ENCODE measurements at regions not wholly inside any gene's neighbourhood (a gene's known extent, or its start where the extent isn't known, plus 50 kb on each side); places are given as distances from the start of the nearest gene placed in this dataset.

DNA sequence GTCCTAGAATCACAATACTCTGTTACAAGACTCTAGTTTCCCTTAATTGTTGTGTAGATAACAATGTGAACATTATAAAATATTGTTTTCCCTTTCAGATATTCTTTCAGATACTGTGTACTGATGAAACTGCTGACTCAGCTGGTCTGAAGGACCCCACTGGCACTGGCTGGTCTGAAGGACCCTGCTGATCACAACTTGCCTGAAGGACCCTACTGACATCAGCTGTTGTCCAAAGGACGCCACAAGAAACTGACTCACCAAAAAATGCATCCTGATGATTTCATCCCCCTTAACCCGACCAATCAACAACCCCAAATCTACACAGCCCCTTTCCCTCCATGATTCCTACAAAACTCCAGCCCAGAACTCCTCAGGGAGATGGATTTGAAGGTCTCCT lies 258.8 kb upstream of the GNPDA2 start:
- no peak overlapping the region for H3K27ac ChIP-seq (replicated peaks)
- no peaks in the 10 kb centered on the region for H3K27me3 ChIP-seq (ENCODE audit: insufficient read depth, poor library complexity, severe bottlenecking)
- TF ChIP-seq GABPA (IDR thresholded peaks at IDR 0.05; ENCODE audit: low read depth) (no peak), SPI1 (IDR thresholded peaks at IDR 0.05; ENCODE audit: borderline replicate concordance, low read depth) (no peak), REST (IDR thresholded peaks at IDR 0.05; ENCODE audit: insufficient replicate concordance, low read depth) (no peak), POLR2AphosphoS5 (IDR thresholded peaks at IDR 0.05; ENCODE audit: low read depth) (no peak), CTCF (IDR thresholded peaks at IDR 0.05; ENCODE audit: insufficient read depth, low read length) (no peak)
- no peak overlapping the region for H3K4me3 ChIP-seq (replicated peaks; ENCODE audit: insufficient read depth, low read length)
- DNase-seq (ENCODE audit: low read depth in 1 of 2, low spot score in 1 of 2): no peak

DNA sequence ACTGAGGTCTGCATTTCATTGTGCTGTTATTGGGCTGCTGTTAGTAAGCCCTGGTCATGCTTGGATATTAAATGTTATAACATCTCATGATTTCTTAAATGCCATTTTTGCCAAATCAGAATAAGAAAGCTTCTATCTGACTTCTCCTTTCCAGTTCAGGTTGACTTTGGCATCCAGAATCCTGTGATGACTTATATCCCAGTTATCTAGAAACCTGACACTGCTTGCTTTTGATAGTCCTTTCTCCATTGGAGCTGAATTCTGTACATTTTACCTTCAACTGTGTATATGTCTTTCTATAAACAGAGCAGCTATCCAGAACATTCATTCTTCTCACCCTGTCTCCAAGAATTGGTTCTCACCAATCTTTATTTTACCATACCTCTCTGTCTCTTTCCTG lies 257.7 kb upstream of the GNPDA2 start:
- no peak overlapping the region for H3K27ac ChIP-seq (replicated peaks)
- DNase-seq (ENCODE audit: low read depth in 1 of 2, low spot score in 1 of 2): no peak
- no peak overlapping the region for H3K4me3 ChIP-seq (replicated peaks; ENCODE audit: insufficient read depth, low read length)
- TF ChIP-seq REST (IDR thresholded peaks at IDR 0.05; ENCODE audit: insufficient replicate concordance, low read depth) (no peak), CTCF (IDR thresholded peaks at IDR 0.05; ENCODE audit: insufficient read depth, low read length) (no peak), POLR2AphosphoS5 (IDR thresholded peaks at IDR 0.05; ENCODE audit: low read depth) (no peak), SPI1 (IDR thresholded peaks at IDR 0.05; ENCODE audit: borderline replicate concordance, low read depth) (no peak), GABPA (IDR thresholded peaks at IDR 0.05; ENCODE audit: low read depth) (no peak)
- no peaks in the 10 kb centered on the region for H3K27me3 ChIP-seq (ENCODE audit: insufficient read depth, poor library complexity, severe bottlenecking)

DNA sequence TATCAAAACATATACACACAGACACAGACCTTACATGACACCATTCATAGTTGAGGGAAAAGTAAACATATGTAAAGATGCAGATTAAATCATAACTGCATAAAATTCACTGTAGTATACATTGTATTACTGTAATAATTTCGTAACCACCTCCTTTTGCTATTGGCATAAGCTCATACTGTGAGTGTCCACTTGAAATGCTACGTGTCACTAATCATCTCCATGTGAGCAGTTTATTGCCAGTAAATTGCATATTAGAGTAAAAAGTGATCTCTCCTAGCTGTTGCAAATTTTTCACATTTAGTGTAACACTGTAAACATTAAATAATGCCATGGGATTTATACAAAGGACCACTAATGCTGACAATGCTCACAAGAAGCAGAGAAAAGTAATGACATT lies 256.7 kb upstream of the GNPDA2 start:
- Histone ChIP-seq H3K4me3 (replicated peaks; ENCODE audit: insufficient read depth, low read length) (no peak overlapping the region), H3K27me3 (ENCODE audit: insufficient read depth, poor library complexity, severe bottlenecking) (no peaks in the 10 kb centered on the region), H3K27ac (replicated peaks) (no peak overlapping the region)
- no peak for DNase-seq (ENCODE audit: low read depth in 1 of 2, low spot score in 1 of 2)
- no peak for TF ChIP-seq POLR2AphosphoS5 (IDR thresholded peaks at IDR 0.05; ENCODE audit: low read depth)
- TF ChIP-seq CTCF (IDR thresholded peaks at IDR 0.05; ENCODE audit: insufficient read depth, low read length): no peak
- no peak for TF ChIP-seq REST (IDR thresholded peaks at IDR 0.05; ENCODE audit: insufficient replicate concordance, low read depth)
- TF ChIP-seq SPI1 (IDR thresholded peaks at IDR 0.05; ENCODE audit: borderline replicate concordance, low read depth): no peak
- TF ChIP-seq GABPA (IDR thresholded peaks at IDR 0.05; ENCODE audit: low read depth): no peak
